22Rv1 (cell line): ENCODE measurements at regions not wholly inside any gene's neighbourhood (a gene's known extent, or its start where the extent isn't known, plus 50 kb on each side); places are given as distances from the start of the nearest gene placed in this dataset.

Source experiments
- CTCF ChIP-seq: fragments of 450-650 bp; IDR thresholded peaks from 2 replicates; pipeline ENCODE4 v1.5.1; 2017; ENCODE audit warnings: mild to moderate bottlenecking
- ZFX ChIP-seq: fragments of 450-650 bp; IDR thresholded peaks from 2 replicates; pipeline ENCODE4 v1.6.1; 2017; ENCODE audit warnings: antibody characterized with exemption, borderline replicate concordance

DNA sequence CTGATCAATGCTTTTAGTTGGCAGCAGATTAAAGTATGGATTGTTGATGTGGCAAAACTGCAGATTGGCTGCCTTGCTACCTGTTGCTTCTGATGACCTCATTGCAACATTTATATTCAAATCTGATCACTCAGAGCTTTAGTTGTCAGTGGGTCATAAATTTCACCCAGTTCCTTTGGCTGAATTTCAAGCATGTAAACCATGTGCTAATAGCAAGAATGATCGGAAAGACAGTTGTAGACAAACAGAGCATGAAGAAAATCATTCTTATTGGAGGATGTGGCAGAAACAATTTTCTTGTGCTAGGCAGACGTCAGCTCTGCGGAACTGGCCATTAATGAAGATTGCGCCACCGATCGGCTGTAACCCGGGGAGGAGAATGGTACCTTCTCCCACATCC is 346.6 kb upstream of the EEF2KMT start:
- TF ChIP-seq CTCF (no peak), ZFX (no peak)
